ENCODE measurements at regions not wholly inside any gene's neighbourhood (a gene's known extent, or its start where the extent isn't known, plus 50 kb on each side); places are given as distances from the start of the nearest gene placed in this dataset.

GRCh38 chr6:170153436-170154319 lies 137.2 kb downstream of the DLL1 start:
- intact Hi-C loops (cut with micrococcal nuclease), result loop anchor here (5.0 to 10.0 kb wide), 3 partner anchors 131 to 361 kb away; no protein-coding TSS in a partner anchor
- Histone ChIP-seq H2AFZ (ENCODE audit: low read depth, low read length) (no peak overlapping the region), H3K27me3 (ENCODE audit: control insufficient read depth in 2 of 2, insufficient read depth in 2 of 2, low read length in 2 of 2) (no peaks in the 10 kb centered on the region), H3K9ac (replicated peaks; ENCODE audit: extremely low read depth, insufficient read depth, low read length) (no peak overlapping the region), H4K20me1 (replicated peaks; ENCODE audit: control insufficient read depth, extremely low read depth, insufficient read depth, low read length) (no peaks in the 10 kb centered on the region), H3K9me3 (replicated peaks; ENCODE audit: control insufficient read depth, insufficient read depth, low read length) (no peaks in the 10 kb centered on the region), H3K4me3 (replicated peaks in 1 of 3; ENCODE audit: insufficient read depth in 1 of 3, low read depth in 1 of 3, low read length in 3 of 3) (no peak overlapping the region), H3K4me1 (ENCODE audit: control insufficient read depth, extremely low read depth, insufficient read depth, low read length) (peaks cover 7% of the 10 kb centered on the region), H3K36me3 (ENCODE audit: control insufficient read depth in 2 of 2, extremely low read depth in 1 of 2, insufficient read depth in 2 of 2, low read length in 2 of 2) (no peaks in the 10 kb centered on the region), H3K9me1 (replicated peaks; ENCODE audit: control insufficient read depth, extremely low read depth, insufficient read depth, low read length) (no peaks in the 10 kb centered on the region), H3K4me2 (ENCODE audit: insufficient read depth, low read length) (no peak overlapping the region), H3K79me2 (ENCODE audit: control insufficient read depth, insufficient read depth, low read length) (no peaks in the 10 kb centered on the region), H3K27ac (ENCODE audit: insufficient read depth, low read depth, low read length) (no peak overlapping the region)
- dilution Hi-C loops (cut with MboI; ENCODE audit: extremely low pct_ligation_motif_present, low sequenced_read_pairs), result no loop called here
- BruUV-seq (replicated peaks), result no TSS peak
- DNase-seq (ENCODE audit: low read depth, low spot score) (no peak), FAIRE-seq (no peak)
- ChIA-PET POLR2A (no interaction called here), CTCF (interaction anchor here (0.8 kb wide), 1 partner anchor 23 kb away, joined by 3 read pairs; no protein-coding TSS in a partner anchor)
- TF ChIP-seq MYC (IDR thresholded peaks at IDR 0.05; ENCODE audit: low read depth, low read length) (no peak), EZH2 (IDR thresholded peaks at IDR 0.05; ENCODE audit: borderline replicate concordance, low read depth, low read length, severe bottlenecking) (no peak), POLR2A (IDR thresholded peaks at IDR 0.05; ENCODE audit: low read depth, low read length) (no peak), FOS (IDR thresholded peaks at IDR 0.05; ENCODE audit: borderline replicate concordance, insufficient read depth, low read length) (no peak), JUN (IDR thresholded peaks at IDR 0.05; ENCODE audit: borderline replicate concordance, insufficient read depth, insufficient read length, low read depth) (no peak), GATA2 (IDR thresholded peaks at IDR 0.05; ENCODE audit: insufficient read depth, insufficient read length, low read depth, low read length) (no peak), CTCF (IDR thresholded peaks at IDR 0.05; ENCODE audit: extremely low read depth in 1 of 2, insufficient read depth in 1 of 2, low read depth in 1 of 2, low read length in 2 of 2) (no peak), POLR2AphosphoS5 (IDR thresholded peaks at IDR 0.05; ENCODE audit: insufficient read depth, low read depth, low read length) (no peak)
- TF ChIP-seq, protein P1, sequence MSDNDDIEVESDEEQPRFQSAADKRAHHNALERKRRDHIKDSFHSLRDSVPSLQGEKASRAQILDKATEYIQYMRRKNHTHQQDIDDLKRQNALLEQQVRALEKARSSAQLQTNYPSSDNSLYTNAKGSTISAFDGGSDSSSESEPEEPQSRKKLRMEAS (IDR thresholded peaks at IDR 0.05; ENCODE audit: insufficient read depth, insufficient read length), result no peak
